Stimulated activated CD4-positive, alpha-beta T cell treated with anti-CD3 and anti-CD28 coated beads, TNF-alpha, amount 100 ng/mL, for 4 hours (primary cell): ENCODE measurements at regions not wholly inside any gene's neighbourhood (a gene's known extent, or its start where the extent isn't known, plus 50 kb on each side); places are given as distances from the start of the nearest gene placed in this dataset.
"Not testable (repeated sequence)": the region's sequence is repeated elsewhere in the genome, so short reads cannot be mapped to it uniquely, and the experiment has no call there.

Experiments
- DNase-seq, 3 experiments: peaks; one replicate each; pipeline ENCODE4 v3.0.0-alpha.2; 2020; ENCODE audit warnings: low read depth in 3 of 3

GRCh38 chr16:86074651-86075487 is 175.9 kb downstream of the IRF8 start:
- no peak for DNase-seq

DNA sequence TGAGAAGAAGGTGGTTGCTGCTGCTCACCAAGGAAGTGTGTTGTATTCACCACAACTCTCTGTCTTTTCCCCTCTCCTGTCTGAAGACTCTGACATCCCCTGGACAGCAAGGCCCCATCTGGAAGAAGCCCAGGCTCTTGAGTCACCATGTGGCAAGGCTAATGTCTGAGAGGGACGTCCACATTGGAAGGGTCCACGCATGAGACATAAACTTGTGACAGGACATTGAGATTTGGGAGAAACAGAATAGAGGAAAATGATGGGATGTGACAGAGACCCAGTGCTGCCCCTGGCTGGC is 176.5 kb downstream of the IRF8 start:
- DNase-seq = no peak

DNA sequence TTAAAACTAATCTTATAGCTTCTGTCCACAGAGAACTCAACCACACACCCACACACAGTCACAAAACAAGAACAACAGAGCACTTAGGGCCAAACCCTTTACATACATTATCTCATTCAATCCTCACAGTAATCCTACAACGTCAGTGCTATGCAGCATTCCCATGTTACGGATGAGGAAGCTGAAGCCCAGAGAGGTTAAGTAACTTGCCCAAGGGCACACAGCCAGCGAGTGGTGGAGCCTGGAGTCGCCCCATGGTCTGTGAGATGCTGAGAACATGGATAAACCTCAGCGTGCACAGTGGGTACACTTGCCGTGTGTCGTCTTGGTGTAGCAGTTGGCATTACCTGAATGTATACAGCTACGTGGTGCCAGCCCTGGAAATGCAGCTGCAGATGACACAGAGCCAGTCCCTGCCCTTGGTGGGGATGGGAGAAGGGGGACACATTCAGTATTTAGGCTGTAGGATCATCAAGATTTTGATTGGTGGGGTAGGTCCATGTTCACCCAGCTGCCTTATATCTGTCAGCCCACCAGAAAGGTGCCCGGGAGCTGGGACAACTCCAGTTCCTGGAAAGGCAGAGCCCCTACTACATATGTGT is 177.0 kb downstream of the IRF8 start:
- no peak for DNase-seq

GRCh38 chr16:86076606-86077005 is 177.6 kb downstream of the IRF8 start:
- DNase-seq = no peak

- DNase-seq = no peak
These were observed 178.4 kb downstream of the IRF8 start for GRCh38 chr16:86077243-86077940.

DNA sequence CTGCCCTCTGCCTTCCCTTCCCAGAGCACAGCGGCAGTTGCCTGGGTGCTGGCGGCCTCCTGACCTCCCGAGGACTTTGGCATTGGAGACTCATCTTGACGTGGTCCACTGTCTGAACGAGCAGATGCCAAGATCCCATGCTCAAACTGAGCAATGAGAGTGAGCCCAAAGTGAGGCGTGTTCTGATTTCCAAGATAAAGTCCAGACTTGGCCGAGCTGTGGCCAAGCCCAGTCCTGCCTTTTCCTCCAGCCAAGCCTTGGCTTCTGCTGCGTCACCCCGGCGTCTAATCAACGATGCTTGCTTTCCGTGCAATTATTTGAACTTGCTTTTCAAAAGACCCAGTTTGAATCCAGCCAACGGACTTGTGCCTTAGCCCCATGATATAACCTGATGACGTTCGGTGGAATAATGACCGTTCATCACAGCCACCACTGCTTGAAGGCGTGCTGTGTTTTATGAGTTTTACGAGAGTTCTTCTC is 179.2 kb downstream of the IRF8 start:
- DNase-seq = no peak

- not testable (repeated sequence) for DNase-seq
These were observed 179.7 kb downstream of the IRF8 start for GRCh38 chr16:86078711-86079110.

DNA sequence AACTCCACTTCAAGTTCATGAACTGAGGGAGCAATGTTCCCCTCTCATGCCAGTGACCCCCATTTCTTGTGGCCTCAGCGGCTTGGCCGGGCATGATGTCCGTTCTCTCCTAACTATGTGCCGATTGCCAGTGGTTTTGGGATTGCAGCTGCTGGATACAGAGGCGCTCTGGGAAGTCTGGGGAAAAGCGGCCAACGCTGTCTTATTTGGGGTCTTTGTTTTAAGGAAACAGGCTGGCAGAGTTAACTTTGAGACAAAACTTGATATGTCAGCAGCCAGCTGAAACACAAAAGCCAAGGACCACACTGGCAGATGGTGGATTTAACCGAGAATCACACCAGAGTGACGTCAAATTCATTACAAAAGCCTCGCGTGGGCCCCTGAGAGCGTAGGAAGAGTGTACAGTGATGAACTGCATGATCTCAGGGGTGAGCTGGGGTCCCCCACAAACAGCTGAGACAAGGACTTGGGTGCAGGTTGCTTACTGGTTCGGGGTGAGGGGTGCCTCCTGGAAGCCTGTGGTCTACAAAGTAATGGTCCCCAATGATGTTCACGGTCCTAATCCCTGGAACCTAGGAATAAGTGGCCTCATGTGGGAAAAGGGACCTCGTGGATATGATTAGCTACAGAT is 180.4 kb downstream of the IRF8 start:
- DNase-seq = no peak

DNA sequence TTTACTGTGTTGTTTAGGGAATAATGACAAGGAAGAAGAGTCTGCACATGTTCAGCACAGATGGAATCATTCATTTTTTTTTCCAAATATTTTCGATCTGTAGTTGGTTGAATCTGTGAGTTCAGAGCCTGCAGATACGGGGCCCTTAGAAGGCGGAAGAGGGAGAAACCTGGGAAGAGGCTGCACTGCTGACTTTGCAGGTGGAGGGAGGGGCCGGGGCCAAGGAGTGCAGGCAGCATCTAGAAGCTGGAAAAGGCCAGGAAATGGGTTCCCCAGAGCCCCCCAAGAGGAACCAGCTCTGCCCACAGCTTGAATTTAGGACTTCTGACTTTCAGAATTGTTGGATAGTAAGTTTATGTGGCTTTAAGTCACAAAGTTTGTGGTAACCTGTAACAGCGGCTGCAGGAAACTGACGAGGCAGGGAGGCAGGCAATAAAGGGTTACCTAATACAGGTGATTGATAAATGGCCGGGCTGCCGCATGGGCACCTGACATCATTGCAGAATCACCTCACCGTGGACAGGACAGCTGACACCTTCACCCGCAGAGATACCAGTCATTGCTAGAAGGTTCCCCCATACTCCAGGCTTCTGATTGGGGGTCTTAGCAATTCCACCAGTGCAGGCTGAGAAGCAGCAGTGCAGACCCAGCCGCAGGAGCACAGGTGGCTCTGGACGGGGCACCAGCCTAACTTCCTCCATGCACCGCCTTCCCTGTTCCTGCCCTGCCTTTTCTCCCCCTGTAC is 181.3 kb downstream of the IRF8 start:
- no peak for DNase-seq

GRCh38 chr16:86080982-86081381 is 182.0 kb downstream of the IRF8 start:
- no peak for DNase-seq

GRCh38 chr16:86082418-86083030 is 183.6 kb downstream of the IRF8 start:
- no peak for DNase-seq

GRCh38 chr16:86083382-86084002 is 184.5 kb downstream of the IRF8 start:
- DNase-seq = no peak

GRCh38 chr16:86085161-86085611 is 186.2 kb downstream of the IRF8 start:
- no peak for DNase-seq

DNA sequence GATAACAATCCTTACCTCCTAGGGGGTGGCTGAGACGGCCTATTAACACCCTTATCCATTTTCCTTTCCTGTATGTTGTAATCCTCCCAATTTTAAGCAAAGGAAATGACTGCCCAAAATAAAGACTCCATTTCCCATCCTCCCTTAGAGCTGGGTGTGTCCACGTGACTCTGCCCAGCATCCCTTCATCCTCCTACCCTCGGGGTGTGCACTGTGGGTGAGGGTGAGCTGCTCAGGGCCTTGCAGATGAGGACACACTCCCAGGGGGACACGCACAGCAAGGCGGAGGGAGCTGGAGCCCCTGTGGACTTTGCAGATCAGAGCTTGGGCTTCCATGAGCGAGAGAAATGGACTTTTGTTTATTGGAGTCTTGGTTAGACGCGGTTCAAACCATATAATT is 186.8 kb downstream of the IRF8 start:
- no peak for DNase-seq

DNA sequence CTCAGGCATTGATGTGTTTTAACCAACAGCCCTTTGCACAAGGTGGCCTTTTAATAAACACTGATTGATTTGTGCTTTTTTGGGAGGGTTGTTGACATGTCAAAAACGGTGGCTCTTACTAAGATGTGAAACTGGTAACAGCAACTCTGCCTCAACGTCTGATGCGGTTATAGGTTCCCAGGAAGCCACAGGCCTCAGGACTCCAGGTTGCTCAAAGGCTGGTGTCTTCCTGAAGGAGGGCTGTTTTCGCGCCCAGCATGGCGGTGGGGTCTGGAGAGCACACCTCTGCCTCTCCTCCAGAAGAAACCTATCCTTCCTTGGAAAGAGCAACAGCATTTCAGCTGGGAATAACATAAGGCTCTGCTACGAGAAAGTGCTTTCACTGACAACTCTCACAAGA is 187.5 kb downstream of the IRF8 start:
- no peak for DNase-seq

GRCh38 chr16:86087011-86087895 is 188.3 kb downstream of the IRF8 start:
- DNase-seq = no peak

GRCh38 chr16:86087896-86088230 is 188.9 kb downstream of the IRF8 start:
- no peak for DNase-seq

DNA sequence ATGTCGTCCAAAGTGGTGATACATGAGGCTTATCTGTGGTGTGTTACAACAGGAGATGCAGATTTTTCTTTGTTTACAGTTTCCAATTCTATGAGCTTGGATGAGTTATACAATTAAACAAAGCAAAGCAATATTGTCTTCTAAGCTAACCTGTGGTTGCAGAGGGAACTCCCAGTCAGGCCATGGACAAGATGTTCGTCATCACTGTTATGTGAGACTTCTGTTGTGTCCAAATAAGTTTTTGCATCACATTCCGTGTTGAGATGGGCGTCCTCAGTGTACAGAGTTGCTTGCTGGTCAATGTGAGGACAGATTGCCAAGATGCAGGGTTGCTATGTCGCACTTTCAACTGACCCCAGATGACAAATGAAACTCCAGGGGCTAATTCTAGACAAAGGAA is 189.3 kb downstream of the IRF8 start:
- no peak for DNase-seq

DNA sequence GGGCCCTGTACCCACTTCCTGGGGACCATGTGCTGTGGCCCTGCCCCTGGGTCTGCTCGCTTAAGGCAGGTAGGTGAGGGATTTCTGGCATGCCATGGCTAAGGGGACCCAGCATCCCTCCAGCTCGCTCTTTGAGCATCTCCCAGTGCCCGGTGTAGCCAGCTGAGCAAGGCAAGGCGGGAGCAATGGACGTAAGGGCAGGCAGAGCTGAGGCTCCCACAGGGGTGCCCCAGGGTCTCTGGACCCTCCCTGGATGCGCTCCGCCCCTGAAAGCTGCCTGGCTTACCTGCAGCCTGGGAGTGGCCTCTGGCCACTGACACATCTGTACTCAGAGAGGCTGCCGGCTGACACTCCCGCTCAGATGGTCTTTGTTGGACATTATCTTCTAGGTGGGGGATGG is 189.9 kb downstream of the IRF8 start:
- no peak for DNase-seq

GRCh38 chr16:86089334-86089900 is 190.5 kb downstream of the IRF8 start:
- DNase-seq = no peak
